Endometrium (tissue), 2 donors: ENCODE measurements at regions not wholly inside any gene's neighbourhood (a gene's known extent, or its start where the extent isn't known, plus 50 kb on each side); places are given as distances from the start of the nearest gene placed in this dataset.
"Not testable (repeated sequence)": the region's sequence is repeated elsewhere in the genome, so short reads cannot be mapped to it uniquely, and the experiment has no call there.

Experiments
- FAIRE-seq: peaks from 2 replicates; lab custom pipeline; 2012; peaks lifted over from hg19 to GRCh38; lab: Jason Lieb, UNC
- donor health status: control.
- donor health status: control.

GRCh38 chr1:91098299-91098906, 76.6 kb upstream of the ZNF644 start:
- FAIRE-seq, result no peak

GRCh38 chr1:91095321-91095720, 73.5 kb upstream of the ZNF644 start:
- FAIRE-seq, result not testable (repeated sequence)

DNA sequence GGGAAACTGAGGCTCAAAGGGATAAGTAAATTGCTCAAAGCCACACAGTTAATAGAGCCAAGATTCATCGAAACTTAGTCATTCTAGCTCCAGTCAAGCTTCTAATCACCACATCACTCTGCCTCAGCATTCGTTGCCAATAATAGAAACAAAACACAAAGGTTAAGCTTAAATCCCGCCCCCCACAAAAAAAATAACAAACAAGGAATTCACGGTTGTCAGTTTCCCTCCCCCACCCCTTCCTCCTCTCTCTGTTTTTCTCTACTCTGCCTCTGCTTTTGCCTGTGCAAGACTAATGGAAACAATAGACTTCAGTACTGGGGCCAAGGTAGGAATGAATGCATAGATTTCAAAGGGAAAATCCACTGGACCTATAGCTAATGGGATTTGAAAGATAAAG, 70.7 kb upstream of the ZNF644 start:
- no peak for FAIRE-seq

DNA sequence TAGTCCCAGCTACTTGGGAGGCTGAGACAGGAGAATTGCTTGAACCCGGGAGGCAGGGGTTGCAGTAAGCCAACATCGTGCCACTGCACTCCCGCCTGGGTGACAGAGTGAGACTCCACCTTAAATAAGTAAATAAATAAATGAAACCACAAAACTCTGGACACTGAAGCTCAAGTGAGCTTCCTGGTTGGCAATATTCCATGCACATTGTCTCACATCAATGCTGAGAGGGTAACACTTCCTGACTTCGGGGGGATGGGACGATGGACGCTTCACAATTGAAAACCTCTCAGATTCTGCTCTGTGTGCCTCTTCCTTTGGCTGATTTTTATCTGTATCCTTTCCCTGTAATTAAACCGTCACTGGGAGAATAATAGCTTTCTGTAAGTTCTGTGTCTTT, 70.0 kb upstream of the ZNF644 start:
- FAIRE-seq, result no peak

DNA sequence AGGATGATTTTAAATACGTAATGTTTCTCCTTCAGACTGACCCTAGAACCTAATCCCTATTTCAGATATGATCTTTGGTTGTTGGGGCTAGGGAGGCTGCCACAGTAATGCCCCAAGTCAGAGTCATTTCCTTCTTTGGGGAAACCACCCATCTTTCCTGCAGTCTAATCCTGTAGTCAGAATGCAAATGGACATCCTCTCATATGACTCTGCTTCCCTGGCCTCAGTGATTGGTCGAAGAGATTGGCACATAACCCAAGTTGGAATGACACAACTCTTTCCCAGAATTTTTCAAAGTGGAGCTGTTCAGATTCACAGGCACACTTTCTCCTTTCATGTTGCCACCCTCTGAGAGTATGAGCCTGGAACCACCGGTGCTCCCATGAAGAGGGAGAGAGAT, 58.8 kb upstream of the ZNF644 start:
- no peak for FAIRE-seq

- peak; percentile 77 for FAIRE-seq
Measured at GRCh38 chr1:91078859-91079258, 57.0 kb upstream of the ZNF644 start.

DNA sequence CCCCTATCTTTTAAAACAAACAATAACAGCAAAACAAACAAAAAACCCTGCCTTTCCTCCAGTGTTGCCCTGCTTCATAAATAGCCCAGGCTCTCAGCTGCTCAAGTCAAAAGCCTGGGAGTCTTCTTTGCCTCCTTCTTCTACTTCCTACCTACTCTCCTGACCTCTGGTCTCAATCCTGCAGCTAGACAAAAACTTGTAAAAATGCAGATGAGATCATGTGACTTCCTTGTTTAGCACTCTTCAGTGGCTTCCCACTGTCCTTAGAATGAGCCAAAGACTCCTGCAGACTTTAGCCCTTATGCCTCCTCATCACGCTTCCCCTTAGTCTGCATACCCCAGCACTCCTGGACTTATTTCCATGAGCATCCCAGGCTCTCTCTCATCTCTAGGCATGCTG, 55.0 kb upstream of the ZNF644 start:
- no peak for FAIRE-seq

- FAIRE-seq, result no peak
Measured at GRCh38 chr1:91075233-91076135, 53.6 kb upstream of the ZNF644 start.

DNA sequence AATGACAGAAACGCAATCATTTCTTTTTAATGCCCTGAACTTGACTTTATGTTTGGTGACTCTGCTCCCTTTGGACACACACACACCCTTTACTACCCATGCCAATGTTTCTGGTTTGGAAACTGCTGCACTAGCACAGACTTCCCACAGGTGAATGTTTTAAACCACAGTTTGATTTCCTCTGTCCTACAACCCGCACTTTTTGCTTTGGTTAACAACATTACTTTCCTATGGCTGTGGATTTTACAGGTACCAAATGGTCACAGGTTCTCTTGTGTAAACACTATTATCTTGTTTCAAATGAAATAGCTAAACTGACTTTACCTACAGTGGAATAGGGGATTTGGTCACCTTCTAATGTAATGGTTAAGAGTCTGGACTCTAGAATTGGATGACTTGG, 51.5 kb upstream of the ZNF644 start:
- no peak for FAIRE-seq

DNA sequence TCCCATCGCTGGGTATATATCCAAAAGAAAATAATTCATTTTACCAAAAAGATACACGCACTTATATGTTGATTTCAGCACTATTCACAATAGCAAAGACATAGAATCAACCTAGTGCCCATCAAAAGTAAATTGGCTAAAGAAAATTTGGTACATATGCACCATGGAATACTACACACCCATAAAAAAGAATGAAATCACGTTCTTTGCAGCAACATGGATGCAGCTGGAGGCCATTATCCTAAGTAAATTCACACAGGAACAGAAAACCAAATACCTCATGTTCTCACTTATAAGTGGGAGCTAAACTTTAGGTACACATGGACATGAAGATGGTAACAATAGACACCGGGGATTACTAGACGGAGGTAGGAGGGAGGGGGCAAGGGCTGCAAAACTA, 50.0 kb upstream of the ZNF644 start:
- FAIRE-seq, result no peak
